ENCODE measurements at regions not wholly inside any gene's neighbourhood (a gene's known extent, or its start where the extent isn't known, plus 50 kb on each side); places are given as distances from the start of the nearest gene placed in this dataset.

DNA sequence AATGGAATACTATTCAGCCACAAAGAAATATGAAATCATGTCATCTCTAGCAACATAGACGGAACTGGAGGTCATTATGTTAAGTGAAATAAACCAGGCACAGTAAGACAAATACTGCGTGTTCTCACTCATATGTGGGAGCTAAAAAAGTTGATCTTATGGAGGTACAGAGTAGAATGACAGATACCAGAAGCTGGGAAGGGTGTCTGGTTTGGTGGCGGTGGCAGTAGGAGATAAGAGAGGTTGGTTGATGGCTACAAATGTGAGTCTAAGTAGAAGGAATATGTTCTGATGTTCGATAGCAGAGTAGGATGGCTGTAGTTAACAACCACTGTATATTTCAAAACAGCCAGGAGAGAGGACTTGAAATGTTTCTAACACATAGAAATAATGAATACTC is 121.6 kb downstream of the PLPPR4 start:
- TF ChIP-seq ZNF70 (CRISPR knock-in tag; IDR thresholded peaks at IDR 0.05) (no peak), ESRRG (CRISPR knock-in tag; IDR thresholded peaks at IDR 0.05) (no peak), CSDC2 (CRISPR knock-in tag; IDR thresholded peaks at IDR 0.05) (no peak), OSR1 (CRISPR knock-in tag; IDR thresholded peaks at IDR 0.05) (no peak), RARB (CRISPR knock-in tag; IDR thresholded peaks at IDR 0.05) (no peak), SNAI2 (CRISPR knock-in tag; IDR thresholded peaks at IDR 0.05) (no peak), BACH2 (CRISPR knock-in tag; IDR thresholded peaks at IDR 0.05; ENCODE audit: borderline replicate concordance) (no peak), ZFP3 (CRISPR knock-in tag; IDR thresholded peaks at IDR 0.05) (no peak), PPARA (CRISPR knock-in tag; IDR thresholded peaks at IDR 0.05; ENCODE audit: borderline replicate concordance) (no peak)
- TF ChIP-seq, protein P1, sequence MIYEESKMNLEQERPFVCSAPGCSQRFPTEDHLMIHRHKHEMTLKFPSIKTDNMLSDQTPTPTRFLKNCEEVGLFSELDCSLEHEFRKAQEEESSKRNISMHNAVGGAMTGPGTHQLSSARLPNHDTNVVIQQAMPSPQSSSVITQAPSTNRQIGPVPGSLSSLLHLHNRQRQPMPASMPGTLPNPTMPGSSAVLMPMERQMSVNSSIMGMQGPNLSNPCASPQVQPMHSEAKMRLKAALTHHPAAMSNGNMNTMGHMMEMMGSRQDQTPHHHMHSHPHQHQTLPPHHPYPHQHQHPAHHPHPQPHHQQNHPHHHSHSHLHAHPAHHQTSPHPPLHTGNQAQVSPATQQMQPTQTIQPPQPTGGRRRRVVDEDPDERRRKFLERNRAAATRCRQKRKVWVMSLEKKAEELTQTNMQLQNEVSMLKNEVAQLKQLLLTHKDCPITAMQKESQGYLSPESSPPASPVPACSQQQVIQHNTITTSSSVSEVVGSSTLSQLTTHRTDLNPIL (CRISPR knock-in tag; IDR thresholded peaks at IDR 0.05; ENCODE audit: low read depth) = no peak
- TF ChIP-seq, protein P2, sequence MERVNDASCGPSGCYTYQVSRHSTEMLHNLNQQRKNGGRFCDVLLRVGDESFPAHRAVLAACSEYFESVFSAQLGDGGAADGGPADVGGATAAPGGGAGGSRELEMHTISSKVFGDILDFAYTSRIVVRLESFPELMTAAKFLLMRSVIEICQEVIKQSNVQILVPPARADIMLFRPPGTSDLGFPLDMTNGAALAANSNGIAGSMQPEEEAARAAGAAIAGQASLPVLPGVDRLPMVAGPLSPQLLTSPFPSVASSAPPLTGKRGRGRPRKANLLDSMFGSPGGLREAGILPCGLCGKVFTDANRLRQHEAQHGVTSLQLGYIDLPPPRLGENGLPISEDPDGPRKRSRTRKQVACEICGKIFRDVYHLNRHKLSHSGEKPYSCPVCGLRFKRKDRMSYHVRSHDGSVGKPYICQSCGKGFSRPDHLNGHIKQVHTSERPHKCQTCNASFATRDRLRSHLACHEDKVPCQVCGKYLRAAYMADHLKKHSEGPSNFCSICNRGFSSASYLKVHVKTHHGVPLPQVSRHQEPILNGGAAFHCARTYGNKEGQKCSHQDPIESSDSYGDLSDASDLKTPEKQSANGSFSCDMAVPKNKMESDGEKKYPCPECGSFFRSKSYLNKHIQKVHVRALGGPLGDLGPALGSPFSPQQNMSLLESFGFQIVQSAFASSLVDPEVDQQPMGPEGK (CRISPR knock-in tag; IDR thresholded peaks at IDR 0.05; ENCODE audit: borderline replicate concordance) = no peak

Measured in SK-N-SH treated with all-trans-retinoic acid at 6 μM for 48 hours (cell line).